NOMO-1 (cell line): ENCODE measurements at regions not wholly inside any gene's neighbourhood (a gene's known extent, or its start where the extent isn't known, plus 50 kb on each side); places are given as distances from the start of the nearest gene placed in this dataset.
A peak's percentile ranks its signal among the peaks of the same experiment; 100 is the strongest.

Source experiments
- DNase-seq, 2 experiments: peaks; one replicate each; lab custom pipeline; 2025; ENCODE audit not compliant: unreplicated experiment in 2 of 2; lab: John Stamatoyannopoulos, UW

DNA sequence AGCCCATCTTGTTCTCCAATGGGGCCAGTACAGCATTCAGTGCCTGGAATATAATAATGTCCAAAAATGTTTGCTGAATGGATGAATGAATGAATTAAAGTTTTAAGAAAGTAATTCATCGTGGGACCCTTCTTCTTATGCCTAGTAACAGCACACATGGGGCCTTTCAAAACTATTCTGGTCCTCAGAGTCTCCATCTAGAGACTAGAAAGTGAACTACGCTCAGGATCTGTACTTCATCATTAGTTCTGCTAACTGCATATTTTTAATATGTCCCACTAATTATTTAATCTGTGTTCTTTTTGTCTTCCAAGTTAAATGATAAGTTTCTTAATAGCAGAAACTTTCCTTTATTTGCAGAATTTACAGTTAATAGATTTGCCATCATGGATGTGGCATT, 172.5 kb downstream of the SMAD2 start:
- DNase-seq = peak in 1 of 2 experiments; percentile 22

DNA sequence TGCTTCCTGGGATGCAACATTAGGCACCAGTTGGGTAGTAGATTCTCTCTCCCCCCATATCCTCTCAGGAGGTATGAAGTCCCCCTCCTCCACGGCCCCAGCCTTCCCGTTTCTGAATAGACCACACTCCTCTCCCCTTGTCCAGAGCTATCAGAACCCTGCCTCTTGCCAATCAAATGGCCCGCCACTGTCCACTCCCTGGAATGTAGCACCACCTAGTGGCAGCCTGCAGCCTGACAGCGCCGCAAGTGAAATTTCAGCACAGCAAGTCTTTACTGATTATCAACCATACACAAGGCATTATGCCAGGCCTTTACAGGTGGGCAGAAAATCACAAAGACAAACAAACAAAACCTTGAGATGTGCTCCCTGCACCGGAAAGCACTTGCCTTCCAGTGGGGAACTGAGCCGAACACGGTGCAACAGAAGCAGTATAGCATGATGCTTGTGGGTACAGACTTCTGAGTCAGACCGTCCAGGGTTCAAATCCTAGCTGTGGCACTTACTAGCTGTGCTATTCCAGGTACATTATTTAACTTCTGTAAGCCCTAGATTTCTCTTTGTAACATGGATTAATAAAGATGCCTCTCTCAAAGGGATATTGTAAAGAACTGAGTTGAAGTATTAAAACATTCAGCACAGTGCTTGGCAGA, 174.0 kb downstream of the SMAD2 start:
- DNase-seq = peak; percentile 21 to 31

DNA sequence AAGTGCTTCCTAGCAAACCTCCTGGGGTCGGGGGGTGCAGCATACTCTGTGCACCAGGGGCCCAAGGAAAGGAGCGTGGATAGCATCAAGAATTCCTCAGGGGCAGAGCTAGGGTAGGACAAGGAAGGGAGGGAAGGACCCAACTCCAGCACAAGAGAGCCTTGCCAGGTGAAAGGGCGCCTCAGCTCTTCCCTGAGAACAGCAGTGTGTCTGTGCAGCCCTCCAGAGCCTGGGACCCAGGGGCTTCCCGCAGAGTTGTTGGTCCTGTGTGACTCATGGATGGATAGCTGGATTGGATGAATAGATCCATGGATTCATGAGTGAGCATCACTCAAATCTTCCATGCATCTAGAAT, 175.4 kb downstream of the SMAD2 start:
- no peak for DNase-seq

DNA sequence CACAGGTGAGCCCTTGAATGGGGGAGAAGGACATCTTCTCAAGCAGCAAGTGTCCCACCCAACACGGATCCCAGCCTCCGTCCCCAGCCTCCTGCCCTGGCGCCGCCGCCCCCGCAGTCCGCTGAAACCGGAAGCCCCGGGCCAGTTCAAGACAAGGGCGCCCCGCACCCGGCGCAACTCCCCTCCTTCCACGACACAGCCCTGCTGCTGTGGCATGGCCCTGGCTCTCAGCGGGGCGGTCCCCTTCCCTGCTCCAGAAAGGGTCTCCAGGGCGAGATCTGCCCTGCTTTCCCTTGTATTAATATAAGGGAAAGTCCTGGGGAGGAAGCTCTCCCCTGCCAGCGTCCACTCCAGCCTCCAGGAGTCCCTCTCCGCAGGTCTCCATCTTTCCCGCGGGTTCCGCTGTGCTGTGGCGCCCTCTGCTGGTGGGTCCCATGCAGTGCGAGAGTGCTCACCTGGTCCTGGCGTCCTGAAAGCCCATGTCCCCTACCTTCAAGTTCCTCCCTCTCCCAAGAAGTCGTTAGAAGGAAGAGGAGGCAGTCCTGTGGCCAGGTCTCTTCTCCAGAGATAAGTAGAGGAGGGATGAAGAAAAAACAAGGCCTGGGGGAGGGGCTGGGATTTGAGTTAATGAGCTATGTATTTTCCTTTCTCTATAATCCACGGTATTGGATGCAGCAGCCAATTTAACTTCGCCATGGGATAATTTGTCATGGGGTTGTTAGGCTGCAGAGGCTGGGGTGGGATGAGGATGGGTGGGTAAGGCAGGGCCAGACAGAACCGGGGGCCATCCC, 176.0 kb downstream of the SMAD2 start:
- peak in 1 of 2 experiments; percentile 9 for DNase-seq

DNA sequence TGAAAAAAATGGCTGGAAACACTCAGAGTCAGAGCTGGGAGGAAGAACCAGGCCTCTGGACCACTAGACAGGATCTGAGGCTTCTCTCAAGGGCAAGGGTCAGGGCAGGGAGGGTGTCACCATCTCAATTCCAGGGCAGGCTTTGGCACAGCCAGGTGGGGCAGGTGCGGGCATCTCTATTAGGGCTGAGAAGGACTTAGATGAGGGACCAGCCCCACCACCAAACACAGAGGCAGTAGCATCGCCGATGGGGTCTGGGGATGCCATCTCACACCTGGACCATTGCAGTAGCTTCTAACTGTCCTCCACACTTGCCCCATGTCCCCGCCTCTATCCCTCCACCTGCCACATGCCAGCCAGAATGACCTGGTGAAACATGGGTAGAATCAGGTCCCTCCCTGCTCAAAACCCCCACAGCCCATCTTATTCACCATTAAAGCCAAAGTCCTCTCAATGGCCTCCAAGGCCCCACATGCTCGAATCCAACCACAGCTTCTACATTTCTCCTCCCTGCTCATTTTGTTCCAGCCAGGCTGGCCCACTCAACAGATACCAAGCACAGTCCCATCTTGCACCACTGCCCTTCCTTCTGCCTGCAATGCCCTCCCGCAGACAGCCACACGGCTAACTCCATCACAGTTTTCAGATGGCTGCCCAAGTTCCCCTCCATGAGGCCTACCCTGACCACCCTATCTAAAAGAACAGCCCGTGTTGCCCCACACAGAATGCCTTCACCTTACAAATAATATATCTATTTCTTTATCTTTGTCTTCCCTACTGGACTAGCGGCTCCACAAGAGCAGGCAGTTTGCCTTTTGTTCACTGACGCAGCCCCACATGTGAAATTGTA, 177.4 kb downstream of the SMAD2 start:
- DNase-seq = no peak

DNA sequence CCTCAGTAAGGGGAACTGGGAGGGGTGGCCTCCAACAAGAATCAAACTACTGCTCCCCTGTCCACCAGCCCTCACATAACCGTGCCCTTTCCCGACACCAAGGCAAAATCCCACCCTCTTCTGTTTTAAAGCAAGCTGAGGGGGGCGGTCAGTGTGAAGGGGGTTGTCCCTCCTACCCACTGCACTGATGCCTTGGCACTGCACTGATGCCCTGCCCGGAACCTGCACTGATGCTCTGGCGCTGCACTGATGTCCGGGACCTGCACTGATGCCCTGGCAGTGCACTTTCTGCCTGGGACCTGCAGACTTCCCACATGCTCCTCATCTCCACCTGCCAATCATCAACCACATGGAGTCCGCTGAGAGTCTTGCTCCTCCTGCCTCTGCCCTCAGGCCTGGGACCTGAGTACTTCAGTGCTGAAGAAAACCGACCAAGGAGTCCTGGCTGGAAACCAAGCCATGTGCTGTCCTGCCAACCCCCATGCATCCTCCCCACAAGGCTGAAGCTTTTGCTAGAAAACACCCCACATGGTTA, 179.5 kb downstream of the SMAD2 start:
- DNase-seq = no peak

DNA sequence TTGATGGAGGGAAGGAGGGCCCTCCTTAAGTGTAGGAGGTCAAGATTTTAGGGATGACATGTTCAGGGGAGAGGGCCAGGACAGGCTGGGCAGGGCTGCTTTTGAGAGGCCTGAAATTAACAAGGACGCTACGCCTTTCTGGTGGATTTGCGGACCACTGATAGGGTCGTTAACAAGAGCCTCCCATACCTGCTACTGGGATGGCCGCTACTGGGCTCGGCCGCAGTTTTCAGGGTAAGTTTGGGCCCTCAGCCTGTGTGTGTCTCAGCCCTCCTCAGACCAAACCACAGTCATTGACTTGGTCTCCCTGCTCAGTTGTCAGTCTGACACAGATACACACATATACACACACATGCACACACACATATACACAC, 180.9 kb downstream of the SMAD2 start:
- DNase-seq = no peak

DNA sequence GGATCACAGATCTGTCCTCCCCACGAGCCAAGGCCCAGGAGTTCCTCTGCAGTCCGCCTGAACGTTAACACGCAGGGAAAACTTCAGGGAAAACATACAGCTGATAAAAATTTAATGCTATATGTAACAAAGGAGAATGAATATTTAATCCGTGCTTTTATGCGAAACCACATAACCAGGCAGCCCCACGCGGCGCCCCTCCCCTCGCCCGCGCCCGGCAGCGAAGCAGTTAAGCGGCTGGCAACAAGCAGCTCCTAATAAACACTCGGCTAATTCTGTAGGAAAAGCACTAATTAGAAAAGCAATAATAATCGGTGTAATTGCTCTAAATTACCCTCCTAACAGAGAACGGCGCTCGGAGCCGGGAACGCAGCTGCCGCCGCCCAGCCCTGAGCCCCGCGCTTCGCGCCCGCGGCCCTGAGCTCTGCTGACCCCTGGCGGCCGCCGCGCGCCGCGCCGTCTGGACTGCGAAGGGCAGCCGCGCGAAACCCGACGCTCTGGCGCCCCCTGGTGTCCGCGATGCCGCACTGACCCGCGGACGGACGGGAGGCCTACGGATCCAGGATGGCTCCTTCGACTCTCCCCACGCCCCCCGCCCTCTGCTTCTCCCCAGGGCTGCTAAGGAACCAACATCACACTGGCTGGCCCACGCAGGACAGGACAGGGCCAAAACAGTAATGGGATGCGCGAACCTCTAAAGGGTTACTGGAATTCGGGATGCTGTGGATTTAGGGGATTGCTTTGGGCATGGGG, 181.4 kb downstream of the SMAD2 start:
- DNase-seq = peak; percentile 58 to 82

DNA sequence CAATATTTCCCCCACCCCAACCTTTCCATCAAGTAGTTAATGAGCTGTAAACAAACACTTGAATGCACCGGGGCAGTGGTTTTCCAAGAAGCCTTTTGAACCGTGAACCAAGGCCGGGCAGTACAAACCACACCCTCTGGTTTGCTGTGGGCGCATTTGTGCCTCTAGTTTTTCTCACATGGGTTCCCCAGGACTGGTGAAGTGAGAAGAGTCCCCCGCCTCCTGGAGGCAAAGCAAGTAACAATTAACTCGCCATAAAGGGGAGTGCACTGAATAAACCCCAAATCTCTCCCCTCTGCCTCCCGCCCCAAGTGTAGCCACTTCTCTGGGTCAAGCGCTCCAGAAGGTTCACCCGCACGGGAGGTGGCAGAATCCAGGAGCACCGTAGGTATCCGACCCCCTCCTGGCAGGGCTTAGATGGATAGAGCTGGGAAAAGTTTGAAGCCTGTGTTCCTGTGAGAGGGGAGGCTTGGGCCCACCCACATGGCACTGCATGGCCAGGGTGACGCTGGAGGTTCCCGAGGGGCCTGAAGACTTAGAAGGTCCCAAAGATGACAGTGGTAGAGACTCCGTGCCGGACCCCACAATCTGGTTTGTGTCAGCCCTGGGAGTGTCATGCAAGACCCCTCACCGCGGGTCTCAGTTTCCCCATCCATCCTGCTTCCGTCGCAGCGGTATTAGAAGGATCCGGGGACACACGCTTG, 182.2 kb downstream of the SMAD2 start:
- DNase-seq = no peak

DNA sequence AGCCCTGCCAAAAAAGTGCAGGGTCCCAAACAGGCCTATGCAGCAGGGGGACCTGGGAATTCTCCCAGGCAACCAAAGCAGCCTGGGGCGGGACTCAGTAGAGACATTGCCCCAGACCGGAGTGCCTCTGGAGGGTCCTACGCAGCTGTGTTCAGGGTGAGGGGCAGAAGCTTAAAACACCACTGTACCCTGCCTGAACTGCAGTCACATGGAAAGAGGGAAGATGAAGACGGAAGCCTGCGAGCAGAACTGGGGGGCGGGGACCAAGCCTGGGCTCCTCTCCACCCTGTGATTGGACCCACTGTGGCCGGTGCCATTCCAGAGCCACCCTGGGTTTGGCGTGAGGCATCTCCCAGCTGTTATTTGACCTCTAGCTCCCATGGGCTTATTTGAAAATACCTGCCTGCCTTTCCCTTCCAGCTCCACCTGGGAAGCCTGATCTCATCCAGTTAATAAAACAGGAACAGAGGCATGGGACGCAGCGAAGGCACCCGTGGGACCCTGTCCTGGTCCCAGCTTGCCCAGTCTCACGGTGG, 183.1 kb downstream of the SMAD2 start:
- DNase-seq = no peak

DNA sequence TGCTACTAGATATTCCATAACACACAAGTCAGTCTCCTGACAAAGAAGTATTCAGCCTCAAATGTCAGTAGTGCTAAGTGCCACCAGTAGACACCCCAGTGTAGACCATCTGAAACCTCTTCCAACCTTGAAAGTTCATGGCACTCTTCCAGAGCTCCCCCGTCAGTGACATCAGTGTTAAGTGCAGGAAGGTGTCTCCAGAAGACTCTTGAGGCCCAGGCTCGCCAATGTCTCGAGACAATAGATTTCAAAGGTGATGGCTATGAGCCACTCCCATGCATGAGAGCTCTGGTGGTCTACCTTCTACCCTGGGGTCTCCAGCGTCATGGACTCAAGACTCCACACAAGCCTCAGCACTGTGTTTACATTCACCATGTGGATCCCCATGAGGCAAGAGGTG, 183.8 kb downstream of the SMAD2 start:
- no peak for DNase-seq

DNA sequence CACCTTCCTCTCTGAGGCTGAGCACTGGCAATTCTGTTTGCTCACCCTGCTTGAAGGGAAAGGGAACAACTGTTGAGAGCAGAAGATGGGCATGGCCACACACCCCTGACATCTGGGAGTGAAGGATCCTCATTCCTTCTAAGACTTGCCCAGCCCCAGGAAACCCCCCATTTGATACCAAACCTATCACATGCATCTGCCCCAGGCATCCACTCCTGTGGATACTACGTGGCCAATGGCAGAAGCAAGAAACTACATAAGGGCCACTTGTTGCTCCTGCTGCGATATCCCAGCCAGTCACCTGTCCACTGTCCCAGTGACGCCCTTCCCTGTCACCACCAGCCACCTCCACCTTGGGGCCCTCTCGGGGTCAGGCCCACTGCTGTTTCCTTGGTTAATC, 185.2 kb downstream of the SMAD2 start:
- no peak for DNase-seq

DNA sequence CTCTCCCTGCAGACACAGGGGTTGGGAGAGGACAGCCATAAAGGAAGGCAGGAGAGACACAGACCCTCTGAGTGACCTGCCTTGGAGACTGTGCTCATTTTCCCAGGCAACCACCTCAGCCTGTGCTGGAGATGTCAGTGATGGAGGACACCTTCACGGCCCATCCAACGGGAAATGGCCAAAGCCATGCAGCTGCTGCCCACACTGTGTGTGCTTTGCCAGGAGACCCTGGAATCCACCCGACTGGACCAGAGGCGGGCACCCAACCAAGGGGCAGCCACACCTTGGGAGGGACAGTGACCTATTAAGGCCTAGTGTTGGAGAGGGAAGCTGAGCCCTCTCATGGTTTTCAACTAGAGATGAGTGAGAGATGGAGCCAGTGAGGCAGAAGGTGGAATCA, 192.5 kb downstream of the SMAD2 start:
- no peak for DNase-seq

DNA sequence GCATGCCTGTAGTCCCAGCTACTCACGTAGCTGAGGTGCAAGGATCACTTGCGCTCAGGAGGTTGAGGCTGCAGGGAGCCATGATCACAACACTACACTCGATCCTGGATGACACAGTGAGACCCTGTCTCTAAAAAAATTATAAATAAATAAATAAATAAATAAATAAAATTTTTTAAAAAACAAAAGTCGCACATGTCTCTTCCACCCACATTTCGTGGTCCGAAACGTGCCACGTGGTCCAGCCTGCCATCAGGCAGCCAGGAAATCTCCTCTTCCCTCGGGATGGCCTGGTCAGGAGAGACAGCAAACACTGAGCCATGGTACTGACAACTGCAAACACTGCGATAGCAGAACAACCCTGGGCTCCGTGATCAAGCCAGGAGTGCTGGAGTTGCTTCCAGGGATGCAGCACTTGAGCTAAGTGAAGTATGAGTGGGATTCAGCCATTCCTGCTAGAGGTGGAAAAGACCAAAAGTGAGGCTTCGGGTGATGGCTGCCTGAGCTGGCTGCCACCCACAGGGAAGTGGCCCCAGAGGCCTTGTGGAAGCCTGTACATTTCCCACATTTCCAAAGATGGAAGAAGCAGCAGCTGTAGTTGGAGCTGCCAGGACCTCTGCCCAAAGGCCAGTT, 193.1 kb downstream of the SMAD2 start:
- DNase-seq = no peak

DNA sequence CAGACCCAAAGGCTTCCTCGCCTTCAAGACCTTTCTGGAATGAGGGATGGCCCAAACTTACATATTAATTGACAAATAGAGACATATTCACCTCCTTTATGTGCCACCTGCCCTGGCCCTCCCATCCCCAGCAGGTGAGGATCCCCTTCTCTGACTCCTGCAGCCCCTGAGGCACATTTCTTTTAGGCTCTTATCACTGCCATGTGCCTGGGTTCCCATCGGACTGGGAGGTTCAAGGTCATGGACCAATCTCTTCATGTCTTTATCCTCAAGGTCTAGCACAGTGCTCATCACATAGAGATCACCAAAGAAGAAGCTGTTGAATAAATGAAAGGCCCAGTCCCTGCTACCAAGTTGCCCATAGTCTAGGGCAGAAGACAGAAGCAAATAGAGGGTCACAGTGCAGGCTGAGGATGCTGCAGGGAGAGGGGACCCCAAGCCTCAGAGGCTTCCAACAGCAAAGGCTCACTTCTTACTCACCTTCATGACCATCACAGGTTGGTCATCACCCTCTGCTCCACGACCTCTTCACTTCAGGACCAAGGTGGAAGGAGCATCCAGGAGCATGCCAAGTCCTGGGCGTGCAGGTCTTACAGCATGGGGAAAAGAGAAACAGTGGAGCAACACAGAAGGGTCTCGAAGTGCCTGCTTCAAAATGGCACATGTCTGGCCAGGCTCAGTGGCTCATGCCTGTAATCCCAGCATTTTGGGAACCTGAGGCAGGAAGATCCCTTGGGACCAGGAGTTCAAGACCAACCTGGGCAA, 193.9 kb downstream of the SMAD2 start:
- no peak for DNase-seq

DNA sequence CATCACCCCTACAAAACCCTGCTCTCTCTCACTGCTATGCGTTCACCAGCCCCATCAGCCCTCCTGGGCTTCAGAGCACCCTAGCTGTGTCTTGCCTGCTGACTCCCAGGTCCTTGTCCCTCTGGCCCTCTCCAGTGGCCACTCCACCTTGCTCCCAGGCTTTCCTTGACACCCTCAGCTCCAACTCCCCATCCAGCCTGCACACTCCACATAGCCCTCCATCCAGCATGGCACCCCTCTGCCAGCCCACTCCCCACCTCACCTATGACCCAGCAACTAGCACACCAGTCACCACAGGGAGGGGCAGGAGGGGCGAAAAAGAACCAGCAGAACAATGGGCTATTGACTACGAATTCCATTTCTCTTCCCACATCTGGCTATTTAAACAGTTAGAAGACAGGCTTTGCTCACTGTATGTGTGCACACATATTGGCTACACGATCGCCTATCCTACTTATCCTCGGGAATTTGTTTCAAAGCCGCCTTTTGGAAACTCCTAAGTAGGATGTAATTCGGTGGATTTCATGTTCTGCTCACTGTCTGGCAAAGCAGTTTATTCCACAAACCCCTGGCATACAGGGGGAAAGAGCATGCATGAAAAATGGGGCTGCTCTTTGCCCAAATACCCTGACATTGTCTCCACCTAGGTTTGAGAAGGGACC, 195.3 kb downstream of the SMAD2 start:
- no peak for DNase-seq

DNA sequence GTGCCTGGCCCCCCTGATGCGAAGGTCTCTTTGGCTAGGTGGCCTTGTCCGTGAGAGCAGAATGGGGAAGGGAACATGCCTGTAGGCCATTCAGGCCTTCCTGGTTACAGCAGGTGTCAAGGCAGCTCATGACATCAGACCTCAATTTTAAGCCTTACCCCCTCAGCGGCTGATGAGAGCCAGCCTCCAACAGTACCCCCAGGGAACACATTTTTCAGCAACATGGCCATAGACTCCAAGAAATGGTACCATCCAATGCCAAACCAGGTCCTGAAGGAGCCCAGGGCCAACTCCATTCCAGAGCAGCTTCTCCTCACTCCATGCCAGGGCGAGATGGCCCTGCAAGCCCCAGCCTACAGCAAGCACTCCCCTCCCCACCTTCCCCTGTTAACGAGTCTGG, 199.2 kb downstream of the SMAD2 start:
- DNase-seq = no peak

DNA sequence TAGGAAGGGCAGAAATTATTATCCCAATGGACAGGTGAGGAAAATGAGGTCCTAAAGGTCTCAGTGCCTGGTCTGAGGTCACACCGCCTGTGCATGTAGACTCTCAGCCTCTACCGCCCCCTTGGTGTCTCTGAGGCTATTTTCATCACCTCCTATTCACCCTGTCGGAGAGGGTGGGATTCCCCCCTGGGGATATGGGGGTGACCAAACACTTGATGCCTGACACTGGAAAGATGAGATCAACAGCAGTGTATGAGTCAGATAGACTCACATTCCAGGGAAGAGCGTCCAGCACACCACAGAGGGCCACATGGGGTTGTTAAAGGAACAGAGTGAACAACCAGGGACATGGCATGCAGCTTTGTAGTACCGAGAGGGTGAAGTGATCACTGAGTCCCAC, 199.7 kb downstream of the SMAD2 start:
- DNase-seq = no peak
